Ishikawa (cell line): ENCODE measurements at regions not wholly inside any gene's neighbourhood (a gene's known extent, or its start where the extent isn't known, plus 50 kb on each side); places are given as distances from the start of the nearest gene placed in this dataset.

ENCODE experiments used
- CEBPB ChIP-seq: IDR thresholded peaks from 2 replicates; pipeline ENCODE4 v1.6.1; 2012
- CREB1 ChIP-seq: IDR thresholded peaks from 2 replicates; pipeline ENCODE4 v1.6.1; 2012; ENCODE audit warnings: low read depth
- EP300 ChIP-seq: IDR thresholded peaks from 2 replicates; pipeline ENCODE4 v1.6.1; 2012; ENCODE audit warnings: borderline replicate concordance
- NFIC ChIP-seq: IDR thresholded peaks from 2 replicates; pipeline ENCODE4 v1.6.1; 2012
- TAF1 ChIP-seq: IDR thresholded peaks from 2 replicates; pipeline ENCODE4 v1.6.1; 2012; ENCODE audit warnings: low read depth, mild to moderate bottlenecking
- YY1 ChIP-seq: IDR thresholded peaks from 2 replicates; pipeline ENCODE4 v1.6.1; 2012; ENCODE audit warnings: low read depth
- TF ChIP-seq, protein P1 (sequence below): IDR thresholded peaks from 2 replicates; pipeline ENCODE4 v1.6.1; 2012; ENCODE audit warnings: low read depth, mild to moderate bottlenecking

DNA sequence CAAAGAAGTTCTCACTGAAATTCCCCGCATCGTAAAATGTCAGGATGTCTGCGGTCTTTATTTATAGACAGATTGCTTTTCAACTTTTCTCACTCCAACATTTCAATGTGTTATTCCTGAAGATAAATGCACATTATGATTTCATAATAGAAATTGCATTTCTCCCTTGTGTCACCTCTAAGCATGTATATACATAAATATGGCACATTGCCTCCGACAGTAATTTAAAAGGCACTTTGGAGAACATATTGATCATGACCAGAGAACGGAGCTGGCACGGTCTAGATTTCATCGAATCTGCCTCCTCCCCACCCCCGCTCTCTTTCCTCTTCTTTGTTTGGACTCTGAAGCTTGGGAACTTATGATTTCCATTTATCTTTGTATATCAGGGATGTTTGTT is 54.9 kb upstream of the IGSF21 start:
- no peak for TF ChIP-seq CEBPB
- no peak for TF ChIP-seq TAF1
- no peak for TF ChIP-seq YY1
- TF ChIP-seq, protein P1, sequence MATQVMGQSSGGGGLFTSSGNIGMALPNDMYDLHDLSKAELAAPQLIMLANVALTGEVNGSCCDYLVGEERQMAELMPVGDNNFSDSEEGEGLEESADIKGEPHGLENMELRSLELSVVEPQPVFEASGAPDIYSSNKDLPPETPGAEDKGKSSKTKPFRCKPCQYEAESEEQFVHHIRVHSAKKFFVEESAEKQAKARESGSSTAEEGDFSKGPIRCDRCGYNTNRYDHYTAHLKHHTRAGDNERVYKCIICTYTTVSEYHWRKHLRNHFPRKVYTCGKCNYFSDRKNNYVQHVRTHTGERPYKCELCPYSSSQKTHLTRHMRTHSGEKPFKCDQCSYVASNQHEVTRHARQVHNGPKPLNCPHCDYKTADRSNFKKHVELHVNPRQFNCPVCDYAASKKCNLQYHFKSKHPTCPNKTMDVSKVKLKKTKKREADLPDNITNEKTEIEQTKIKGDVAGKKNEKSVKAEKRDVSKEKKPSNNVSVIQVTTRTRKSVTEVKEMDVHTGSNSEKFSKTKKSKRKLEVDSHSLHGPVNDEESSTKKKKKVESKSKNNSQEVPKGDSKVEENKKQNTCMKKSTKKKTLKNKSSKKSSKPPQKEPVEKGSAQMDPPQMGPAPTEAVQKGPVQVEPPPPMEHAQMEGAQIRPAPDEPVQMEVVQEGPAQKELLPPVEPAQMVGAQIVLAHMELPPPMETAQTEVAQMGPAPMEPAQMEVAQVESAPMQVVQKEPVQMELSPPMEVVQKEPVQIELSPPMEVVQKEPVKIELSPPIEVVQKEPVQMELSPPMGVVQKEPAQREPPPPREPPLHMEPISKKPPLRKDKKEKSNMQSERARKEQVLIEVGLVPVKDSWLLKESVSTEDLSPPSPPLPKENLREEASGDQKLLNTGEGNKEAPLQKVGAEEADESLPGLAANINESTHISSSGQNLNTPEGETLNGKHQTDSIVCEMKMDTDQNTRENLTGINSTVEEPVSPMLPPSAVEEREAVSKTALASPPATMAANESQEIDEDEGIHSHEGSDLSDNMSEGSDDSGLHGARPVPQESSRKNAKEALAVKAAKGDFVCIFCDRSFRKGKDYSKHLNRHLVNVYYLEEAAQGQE, result no peak
- no peak for TF ChIP-seq NFIC
- no peak for TF ChIP-seq EP300
- no peak for TF ChIP-seq CREB1
